Skeletal muscle cell (primary cell): ENCODE measurements at regions not wholly inside any gene's neighbourhood (a gene's known extent, or its start where the extent isn't known, plus 50 kb on each side); places are given as distances from the start of the nearest gene placed in this dataset.
"Not testable (repeated sequence)": the region's sequence is repeated elsewhere in the genome, so short reads cannot be mapped to it uniquely, and the experiment has no call there.

ENCODE experiments used
- DNase-seq: peaks from one replicate; pipeline ENCODE4 v3.0.0-alpha.2; 2010; ENCODE audit warnings: low read depth
- H3K4me3 ChIP-seq: 2 replicates; pipeline ENCODE4 v1.5.1; 2011; ENCODE audit warnings: low read depth, mild to moderate bottlenecking, control low read depth, low read length, moderate library complexity

- no peak for DNase-seq
- no peak overlapping the region for H3K4me3 ChIP-seq
Observed at GRCh38 chr5:67903121-67903520, 312.4 kb upstream of the PIK3R1 start.

- DNase-seq, result no peak
- no peak overlapping the region for H3K4me3 ChIP-seq
Observed at GRCh38 chr5:67902497-67902830, 313.1 kb upstream of the PIK3R1 start.

GRCh38 chr5:67901814-67902496, 313.6 kb upstream of the PIK3R1 start:
- no peak overlapping the region for H3K4me3 ChIP-seq
- no peak for DNase-seq

- DNase-seq, result peak; percentile 38
- no peak overlapping the region for H3K4me3 ChIP-seq
Observed at GRCh38 chr5:67900514-67900913, 315.0 kb upstream of the PIK3R1 start.

- no peak for DNase-seq
- H3K4me3 ChIP-seq, result no peak overlapping the region
Observed at GRCh38 chr5:67897980-67898379, 317.6 kb upstream of the PIK3R1 start.

- no peak overlapping the region for H3K4me3 ChIP-seq
- peak; percentile 36 for DNase-seq
Observed at GRCh38 chr5:67897431-67897830, 318.1 kb upstream of the PIK3R1 start.

DNA sequence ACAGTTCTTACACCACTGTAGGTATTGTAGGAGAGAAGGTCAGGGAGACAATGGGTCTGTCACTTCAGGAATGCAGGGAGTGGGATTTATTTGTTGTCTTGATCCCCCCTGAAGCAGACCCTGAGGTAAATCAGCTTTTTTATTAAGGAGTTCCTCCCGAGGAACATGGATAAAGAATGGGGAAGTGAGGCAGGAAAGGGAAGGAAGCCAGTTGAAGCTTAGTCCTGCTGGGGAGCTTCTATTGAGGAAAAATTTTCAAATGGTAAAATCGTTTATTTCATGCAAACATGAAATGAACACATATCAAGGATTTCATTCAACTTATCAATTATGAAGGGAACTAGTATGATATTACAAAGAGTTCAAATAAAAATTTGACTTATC, 318.6 kb upstream of the PIK3R1 start:
- H3K4me3 ChIP-seq, result no peak overlapping the region
- no peak for DNase-seq

GRCh38 chr5:67896311-67896929, 319.1 kb upstream of the PIK3R1 start:
- DNase-seq, result no peak
- H3K4me3 ChIP-seq, result no peak overlapping the region

GRCh38 chr5:67889870-67890269, 325.7 kb upstream of the PIK3R1 start:
- H3K4me3 ChIP-seq, DNase-seq: not testable (repeated sequence)

- no peak overlapping the region for H3K4me3 ChIP-seq
- no peak for DNase-seq
Observed at GRCh38 chr5:67887748-67888161, 327.8 kb upstream of the PIK3R1 start.

GRCh38 chr5:67886761-67887160, 328.8 kb upstream of the PIK3R1 start:
- no peak for DNase-seq
- H3K4me3 ChIP-seq, result no peak overlapping the region

DNA sequence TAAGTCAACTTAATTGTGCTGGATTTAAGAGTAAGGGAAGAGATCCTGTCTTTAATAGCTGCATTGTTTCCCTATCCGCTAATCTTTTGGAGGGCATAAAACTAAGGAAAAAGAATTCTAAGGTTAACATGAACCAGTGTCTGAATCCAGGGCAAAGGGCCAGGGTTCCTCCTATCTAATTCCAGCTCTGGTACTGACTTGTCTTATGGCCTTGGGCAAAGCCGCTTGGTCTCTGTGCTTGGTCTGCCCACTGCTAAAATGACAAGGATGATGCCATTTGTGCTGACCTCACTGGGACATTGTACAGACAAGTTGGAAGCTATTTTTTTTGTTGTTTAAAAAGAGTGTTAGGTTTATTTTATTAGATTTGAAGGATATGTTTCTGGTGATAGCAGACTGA, 334.7 kb upstream of the PIK3R1 start:
- DNase-seq, result no peak

DNA sequence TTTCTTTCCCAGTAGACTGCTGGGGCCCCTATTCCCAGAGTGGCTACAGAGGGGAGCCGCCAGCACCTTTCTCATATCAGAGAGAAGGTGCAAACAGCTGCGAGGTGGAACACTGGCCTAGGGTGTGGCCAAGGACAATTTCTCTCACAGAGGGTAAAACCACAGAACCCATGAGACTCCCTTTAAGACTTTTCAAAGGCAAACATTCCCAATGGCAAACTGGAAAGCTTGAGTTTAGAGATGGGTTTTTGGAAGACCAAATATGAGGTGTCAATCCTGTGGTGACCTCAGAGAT, 335.1 kb upstream of the PIK3R1 start:
- no peak overlapping the region for H3K4me3 ChIP-seq
- DNase-seq, result no peak

More for the DNA sequence above, 334.7 kb upstream of the PIK3R1 start:
- H3K4me3 ChIP-seq, result no peak overlapping the region

GRCh38 chr5:67879620-67880510, 335.7 kb upstream of the PIK3R1 start:
- H3K4me3 ChIP-seq, result no peak overlapping the region
- DNase-seq, result peak; percentile 21

DNA sequence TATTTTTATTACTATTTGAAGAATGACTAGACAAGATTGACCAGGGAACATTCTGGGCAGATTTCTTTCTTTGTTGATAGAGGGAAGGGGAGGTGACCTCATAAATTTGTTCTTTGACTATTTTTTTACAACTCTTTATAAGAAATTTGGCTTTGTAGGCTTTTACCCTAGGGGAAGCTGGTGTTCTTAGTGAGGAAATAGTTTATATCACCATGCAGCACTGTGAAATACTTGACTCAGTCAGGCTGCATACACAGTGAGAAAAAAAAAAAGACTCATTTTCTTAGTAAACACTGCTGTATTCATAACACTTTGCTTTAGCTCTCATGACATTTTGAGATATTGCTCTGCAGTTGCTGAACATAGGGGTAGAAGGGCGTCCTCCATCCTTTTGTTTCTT, 336.6 kb upstream of the PIK3R1 start:
- H3K4me3 ChIP-seq, result no peak overlapping the region

GRCh38 chr5:67876371-67876770, 339.2 kb upstream of the PIK3R1 start:
- no peak for DNase-seq
- no peak overlapping the region for H3K4me3 ChIP-seq

More for the DNA sequence above, 336.6 kb upstream of the PIK3R1 start:
- peak; percentile 64 for DNase-seq

DNA sequence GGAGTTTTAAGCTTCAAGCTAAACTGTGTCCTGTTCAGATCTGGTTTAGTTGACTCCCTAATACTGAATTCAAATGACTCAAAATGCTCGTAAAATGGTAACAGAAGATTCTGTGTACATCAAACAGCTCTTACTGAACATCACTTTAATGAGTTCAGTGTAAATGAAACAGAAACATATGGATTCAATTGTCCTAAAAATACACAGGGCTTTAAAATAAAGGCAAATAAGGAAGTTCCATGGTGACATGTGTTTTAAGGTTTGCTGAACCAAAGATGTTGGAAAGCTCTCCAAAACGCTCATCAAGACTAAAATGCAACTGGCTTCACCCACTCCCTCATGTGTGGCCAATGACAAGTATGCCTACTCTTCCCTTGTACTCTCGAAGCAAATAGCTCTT, 340.0 kb upstream of the PIK3R1 start:
- H3K4me3 ChIP-seq, result no peak overlapping the region
- no peak for DNase-seq

DNA sequence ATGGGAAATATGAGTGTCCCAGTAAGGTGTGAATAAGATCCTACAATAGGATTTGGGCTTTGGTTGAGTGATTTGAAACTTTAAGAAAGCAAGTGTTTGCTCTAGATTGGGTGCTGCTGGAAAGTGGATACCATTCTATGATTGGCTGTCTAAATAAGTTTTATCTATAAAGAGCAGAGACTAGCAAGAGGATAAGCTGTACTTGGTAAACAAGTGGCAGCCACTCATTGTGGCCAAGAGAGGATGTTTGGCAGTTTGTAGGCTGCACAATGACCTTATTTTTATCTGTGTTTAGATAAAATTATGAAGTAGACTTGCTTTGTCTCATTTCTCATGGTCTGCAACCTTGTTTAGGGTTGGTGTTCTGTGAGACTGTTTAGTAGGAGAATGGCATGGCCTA, 341.6 kb upstream of the PIK3R1 start:
- DNase-seq, result no peak
- H3K4me3 ChIP-seq, result no peak overlapping the region

DNA sequence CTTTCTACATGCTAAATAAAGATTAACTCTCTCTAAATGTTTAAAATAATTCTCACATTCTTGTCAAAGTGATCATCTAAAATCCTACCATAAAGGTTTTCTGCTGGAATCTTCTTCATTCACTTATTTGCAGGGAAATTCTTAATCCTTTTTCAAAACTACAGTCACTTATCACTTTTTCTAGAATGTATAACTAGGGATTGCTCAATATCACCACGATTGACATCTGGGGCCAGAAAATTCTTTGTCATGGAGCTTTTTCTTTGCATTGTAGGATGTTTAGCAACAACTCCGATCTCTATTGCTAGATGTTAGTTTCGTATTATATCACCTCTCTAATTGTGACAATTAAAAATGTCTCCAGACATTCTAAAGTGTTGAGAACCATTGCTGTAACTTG, 344.9 kb upstream of the PIK3R1 start:
- DNase-seq, result no peak
- H3K4me3 ChIP-seq, result no peak overlapping the region

DNA sequence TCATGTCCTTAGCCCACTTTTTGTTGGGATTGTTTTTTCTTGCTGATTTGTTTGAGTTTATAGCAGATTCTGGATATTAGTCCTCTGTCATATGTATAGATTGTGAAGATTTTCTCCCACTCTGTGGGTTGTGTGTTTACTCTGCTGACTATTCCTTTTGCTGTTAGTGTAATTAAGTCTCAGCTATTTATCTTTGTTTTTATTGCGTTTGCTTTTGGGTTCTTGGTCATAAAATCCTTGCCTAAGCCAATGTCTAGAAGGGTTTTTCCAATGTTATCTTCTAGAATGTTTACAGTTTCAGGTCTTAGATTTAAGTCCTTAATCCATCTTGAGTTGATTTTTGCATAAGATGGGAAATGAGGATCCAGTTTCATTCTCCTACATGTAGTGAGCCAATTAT, 351.2 kb upstream of the PIK3R1 start:
- DNase-seq, H3K4me3 ChIP-seq: not testable (repeated sequence)
